ENCODE measurements at regions not wholly inside any gene's neighbourhood (a gene's known extent, or its start where the extent isn't known, plus 50 kb on each side); places are given as distances from the start of the nearest gene placed in this dataset.

- TF ChIP-seq ETV6 (CRISPR knock-in tag; IDR thresholded peaks at IDR 0.05) (peak; percentile 24; the same call in 1 of the 2 replicates), GTF2I (CRISPR knock-in tag; conservative IDR thresholded peaks at IDR 0.05) (no peak)
Observed at GRCh38 chr7:10908600-10908999, 65.1 kb upstream of the PHF14 start (continued).

DNA sequence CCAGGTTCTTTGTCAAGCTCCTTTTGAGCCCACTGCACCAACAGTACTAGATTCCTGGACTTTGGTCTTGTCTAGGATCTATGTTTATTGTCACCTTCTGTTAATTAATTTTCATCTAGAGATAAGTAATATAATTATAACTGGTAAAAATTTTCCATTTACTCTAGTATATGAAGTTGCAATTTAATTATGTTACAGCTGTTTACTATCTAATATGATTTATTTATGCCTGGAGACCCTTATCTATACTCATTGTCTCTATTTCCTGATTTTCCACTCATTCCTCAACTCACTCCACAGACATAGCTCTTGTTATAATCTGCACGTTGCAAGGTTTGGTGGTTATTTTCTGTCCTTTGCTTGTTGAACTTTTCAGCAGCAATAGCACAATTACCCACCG, 63.2 kb upstream of the PHF14 start:
- H3K27ac Mint-ChIP-seq = no peak overlapping the region
- ChIA-PET CTCF (no interaction called here), POLR2A (no interaction called here)
- H3K36me3 Mint-ChIP-seq = peaks cover 6% of the 10 kb centered on the region
- H3K9me3 Mint-ChIP-seq = peaks cover 12% of the 10 kb centered on the region
- H3K27me3 Mint-ChIP-seq (ENCODE audit: low read depth) = no peaks in the 10 kb centered on the region; the same call in 1 of the 2 replicates
- no peak for ATAC-seq
- H3K4me1 Mint-ChIP-seq = peaks cover 31% of the 10 kb centered on the region
- TF ChIP-seq, protein P1, sequence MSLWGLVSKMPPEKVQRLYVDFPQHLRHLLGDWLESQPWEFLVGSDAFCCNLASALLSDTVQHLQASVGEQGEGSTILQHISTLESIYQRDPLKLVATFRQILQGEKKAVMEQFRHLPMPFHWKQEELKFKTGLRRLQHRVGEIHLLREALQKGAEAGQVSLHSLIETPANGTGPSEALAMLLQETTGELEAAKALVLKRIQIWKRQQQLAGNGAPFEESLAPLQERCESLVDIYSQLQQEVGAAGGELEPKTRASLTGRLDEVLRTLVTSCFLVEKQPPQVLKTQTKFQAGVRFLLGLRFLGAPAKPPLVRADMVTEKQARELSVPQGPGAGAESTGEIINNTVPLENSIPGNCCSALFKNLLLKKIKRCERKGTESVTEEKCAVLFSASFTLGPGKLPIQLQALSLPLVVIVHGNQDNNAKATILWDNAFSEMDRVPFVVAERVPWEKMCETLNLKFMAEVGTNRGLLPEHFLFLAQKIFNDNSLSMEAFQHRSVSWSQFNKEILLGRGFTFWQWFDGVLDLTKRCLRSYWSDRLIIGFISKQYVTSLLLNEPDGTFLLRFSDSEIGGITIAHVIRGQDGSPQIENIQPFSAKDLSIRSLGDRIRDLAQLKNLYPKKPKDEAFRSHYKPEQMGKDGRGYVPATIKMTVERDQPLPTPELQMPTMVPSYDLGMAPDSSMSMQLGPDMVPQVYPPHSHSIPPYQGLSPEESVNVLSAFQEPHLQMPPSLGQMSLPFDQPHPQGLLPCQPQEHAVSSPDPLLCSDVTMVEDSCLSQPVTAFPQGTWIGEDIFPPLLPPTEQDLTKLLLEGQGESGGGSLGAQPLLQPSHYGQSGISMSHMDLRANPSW (CRISPR knock-in tag; conservative IDR thresholded peaks at IDR 0.05; ENCODE audit: low read depth) = no peak
- TF ChIP-seq SMAD3 (CRISPR knock-in tag; IDR thresholded peaks at IDR 0.05; ENCODE audit: borderline replicate concordance) = no peak
- no peak for TF ChIP-seq FOXP1 (CRISPR knock-in tag; IDR thresholded peaks at IDR 0.05; ENCODE audit: borderline replicate concordance)
- no peak for TF ChIP-seq ZBTB21 (CRISPR knock-in tag; IDR thresholded peaks at IDR 0.05; ENCODE audit: borderline replicate concordance)
- no peak for TF ChIP-seq MLX (CRISPR knock-in tag; IDR thresholded peaks at IDR 0.05)
- no peak for TF ChIP-seq ZNF416 (CRISPR knock-in tag; IDR thresholded peaks at IDR 0.05)
- TF ChIP-seq FOXJ3 (CRISPR knock-in tag; IDR thresholded peaks at IDR 0.05; ENCODE audit: borderline replicate concordance) = no peak
- no peak for TF ChIP-seq ZNF396 (CRISPR knock-in tag; IDR thresholded peaks at IDR 0.05; ENCODE audit: borderline replicate concordance)
- TF ChIP-seq CBFB (CRISPR knock-in tag; IDR thresholded peaks at IDR 0.05; ENCODE audit: low read depth) = no peak
- TF ChIP-seq, protein P2, sequence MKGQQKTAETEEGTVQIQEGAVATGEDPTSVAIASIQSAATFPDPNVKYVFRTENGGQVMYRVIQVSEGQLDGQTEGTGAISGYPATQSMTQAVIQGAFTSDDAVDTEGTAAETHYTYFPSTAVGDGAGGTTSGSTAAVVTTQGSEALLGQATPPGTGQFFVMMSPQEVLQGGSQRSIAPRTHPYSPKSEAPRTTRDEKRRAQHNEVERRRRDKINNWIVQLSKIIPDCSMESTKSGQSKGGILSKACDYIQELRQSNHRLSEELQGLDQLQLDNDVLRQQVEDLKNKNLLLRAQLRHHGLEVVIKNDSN (CRISPR knock-in tag; IDR thresholded peaks at IDR 0.05) = no peak
- TF ChIP-seq OVOL2 (CRISPR knock-in tag; IDR thresholded peaks at IDR 0.05; ENCODE audit: borderline replicate concordance) = no peak
- no peak for TF ChIP-seq ELF4 (CRISPR knock-in tag; IDR thresholded peaks at IDR 0.05; ENCODE audit: low read depth)
- TF ChIP-seq, protein P3, sequence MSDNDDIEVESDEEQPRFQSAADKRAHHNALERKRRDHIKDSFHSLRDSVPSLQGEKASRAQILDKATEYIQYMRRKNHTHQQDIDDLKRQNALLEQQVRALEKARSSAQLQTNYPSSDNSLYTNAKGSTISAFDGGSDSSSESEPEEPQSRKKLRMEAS (CRISPR knock-in tag; IDR thresholded peaks at IDR 0.05) = no peak
- TF ChIP-seq SOX15 (CRISPR knock-in tag; IDR thresholded peaks at IDR 0.05) = no peak
- no peak for TF ChIP-seq TP53 (CRISPR knock-in tag; IDR thresholded peaks at IDR 0.05)
- TF ChIP-seq, protein P4, sequence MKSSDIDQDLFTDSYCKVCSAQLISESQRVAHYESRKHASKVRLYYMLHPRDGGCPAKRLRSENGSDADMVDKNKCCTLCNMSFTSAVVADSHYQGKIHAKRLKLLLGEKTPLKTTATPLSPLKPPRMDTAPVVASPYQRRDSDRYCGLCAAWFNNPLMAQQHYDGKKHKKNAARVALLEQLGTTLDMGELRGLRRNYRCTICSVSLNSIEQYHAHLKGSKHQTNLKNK (CRISPR knock-in tag; IDR thresholded peaks at IDR 0.05) = no peak
- no peak for TF ChIP-seq ZSCAN18 (CRISPR knock-in tag; IDR thresholded peaks at IDR 0.05)
- no peak for TF ChIP-seq GABPB1 (CRISPR knock-in tag; IDR thresholded peaks at IDR 0.05)
- TF ChIP-seq NFE2L1 (CRISPR knock-in tag; IDR thresholded peaks at IDR 0.05) = no peak
- TF ChIP-seq NR2C2 (CRISPR knock-in tag; IDR thresholded peaks at IDR 0.05) = no peak
- no peak for DNase-seq (ENCODE audit: low spot score)
- no peak overlapping the region for H3K4me3 Mint-ChIP-seq

Measured in WTC11 (cell line).